ENCODE measurements at regions not wholly inside any gene's neighbourhood (a gene's known extent, or its start where the extent isn't known, plus 50 kb on each side); places are given as distances from the start of the nearest gene placed in this dataset.
"Not testable (repeated sequence)": the region's sequence is repeated elsewhere in the genome, so short reads cannot be mapped to it uniquely, and the experiment has no call there.

GRCh38 chr13:109702030-109702597 lies 84.3 kb downstream of the IRS2 start:
- DNase-seq (ENCODE audit: low read depth in 3 of 3, low spot score in 2 of 3) = not testable (repeated sequence)

DNA sequence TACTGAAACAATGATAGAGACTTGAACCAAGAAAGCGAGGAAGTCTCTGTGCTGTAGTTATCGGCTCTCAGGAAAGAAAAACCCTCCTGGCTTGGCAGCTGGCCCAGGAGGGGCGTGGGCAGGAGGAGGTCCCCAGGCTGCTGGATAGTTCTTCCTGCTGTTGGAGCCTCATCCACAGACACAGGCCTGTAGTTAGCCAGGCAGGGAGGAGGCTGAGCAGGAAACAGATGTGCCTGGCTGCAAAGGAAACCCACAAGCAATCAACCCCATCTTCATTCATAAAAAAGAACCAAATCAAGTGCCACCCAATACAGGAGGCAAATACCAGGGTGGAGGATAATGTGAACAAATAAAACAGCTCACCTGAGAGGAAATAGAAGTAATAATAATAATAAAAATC lies 86.2 kb downstream of the IRS2 start:
- no peak for DNase-seq (ENCODE audit: low read depth in 3 of 3, low spot score in 2 of 3)

DNA sequence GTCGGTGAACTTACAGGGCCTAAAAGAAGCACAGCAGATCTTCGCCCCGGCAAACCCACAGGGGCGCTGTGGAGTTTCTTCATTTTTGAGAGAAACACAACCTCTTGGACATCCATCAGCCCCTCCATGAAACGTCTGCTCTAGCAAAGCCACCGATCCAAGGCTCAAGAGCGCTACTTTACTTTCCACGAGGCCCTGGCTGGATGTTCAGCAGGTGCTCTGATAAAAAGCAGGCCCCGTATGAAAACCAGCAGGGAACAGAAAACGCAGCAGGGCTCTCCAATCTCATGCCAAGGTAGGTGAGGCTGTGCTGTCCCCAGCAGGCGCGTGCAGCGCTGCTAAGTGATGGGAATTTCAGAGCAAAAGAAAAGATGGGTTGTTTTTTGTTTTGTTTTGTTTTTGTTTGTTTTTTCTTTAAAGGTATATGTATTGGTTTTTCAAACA lies 86.7 kb downstream of the IRS2 start:
- DNase-seq (ENCODE audit: low read depth in 3 of 3, low spot score in 2 of 3) = no peak

- DNase-seq (ENCODE audit: low read depth in 3 of 3, low spot score in 2 of 3) = no peak
Observed at GRCh38 chr13:109698779-109699178, 87.6 kb downstream of the IRS2 start.

DNA sequence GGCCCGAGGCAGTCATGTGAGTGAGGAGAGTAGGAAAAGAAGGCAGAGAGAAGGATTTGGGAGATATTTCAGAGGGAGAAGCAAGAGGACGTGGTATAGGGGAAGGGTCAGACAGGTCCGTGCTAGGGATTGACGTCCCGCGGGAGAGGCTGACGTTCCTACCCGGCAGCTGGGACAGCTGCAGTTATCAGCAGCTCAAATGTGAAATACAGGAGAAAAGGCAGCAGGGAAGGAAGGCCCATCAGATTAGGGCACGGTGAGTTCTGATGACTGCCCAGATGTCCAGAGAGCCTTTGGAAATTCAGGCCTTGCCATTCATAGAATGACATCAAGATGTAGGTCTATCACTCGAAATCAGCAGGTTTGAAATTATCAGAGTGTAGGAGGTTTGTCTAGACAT lies 88.4 kb downstream of the IRS2 start:
- no peak for DNase-seq (ENCODE audit: low read depth in 3 of 3, low spot score in 2 of 3)

GRCh38 chr13:109695402-109696190 lies 90.8 kb downstream of the IRS2 start:
- no peak for DNase-seq (ENCODE audit: low read depth in 3 of 3, low spot score in 2 of 3)

- no peak for DNase-seq (ENCODE audit: low read depth in 3 of 3, low spot score in 2 of 3)
Observed at GRCh38 chr13:109694972-109695371, 91.4 kb downstream of the IRS2 start.

- DNase-seq (ENCODE audit: low read depth in 3 of 3, low spot score in 2 of 3) = no peak
Observed at GRCh38 chr13:109693213-109693612, 93.2 kb downstream of the IRS2 start.

GRCh38 chr13:109691689-109692088 lies 94.7 kb downstream of the IRS2 start:
- no peak for DNase-seq (ENCODE audit: low read depth in 3 of 3, low spot score in 2 of 3)

GRCh38 chr13:109687559-109688448 lies 98.6 kb downstream of the IRS2 start:
- DNase-seq (ENCODE audit: low read depth in 3 of 3, low spot score in 2 of 3) = no peak

GRCh38 chr13:109685203-109685602 lies 101.2 kb downstream of the IRS2 start:
- DNase-seq (ENCODE audit: low read depth in 3 of 3, low spot score in 2 of 3) = no peak

GRCh38 chr13:109684824-109685202 lies 101.6 kb downstream of the IRS2 start:
- DNase-seq (ENCODE audit: low read depth in 3 of 3, low spot score in 2 of 3) = no peak

- no peak for DNase-seq (ENCODE audit: low read depth in 3 of 3, low spot score in 2 of 3)
Observed at GRCh38 chr13:109684084-109684823, 102.1 kb downstream of the IRS2 start.

DNA sequence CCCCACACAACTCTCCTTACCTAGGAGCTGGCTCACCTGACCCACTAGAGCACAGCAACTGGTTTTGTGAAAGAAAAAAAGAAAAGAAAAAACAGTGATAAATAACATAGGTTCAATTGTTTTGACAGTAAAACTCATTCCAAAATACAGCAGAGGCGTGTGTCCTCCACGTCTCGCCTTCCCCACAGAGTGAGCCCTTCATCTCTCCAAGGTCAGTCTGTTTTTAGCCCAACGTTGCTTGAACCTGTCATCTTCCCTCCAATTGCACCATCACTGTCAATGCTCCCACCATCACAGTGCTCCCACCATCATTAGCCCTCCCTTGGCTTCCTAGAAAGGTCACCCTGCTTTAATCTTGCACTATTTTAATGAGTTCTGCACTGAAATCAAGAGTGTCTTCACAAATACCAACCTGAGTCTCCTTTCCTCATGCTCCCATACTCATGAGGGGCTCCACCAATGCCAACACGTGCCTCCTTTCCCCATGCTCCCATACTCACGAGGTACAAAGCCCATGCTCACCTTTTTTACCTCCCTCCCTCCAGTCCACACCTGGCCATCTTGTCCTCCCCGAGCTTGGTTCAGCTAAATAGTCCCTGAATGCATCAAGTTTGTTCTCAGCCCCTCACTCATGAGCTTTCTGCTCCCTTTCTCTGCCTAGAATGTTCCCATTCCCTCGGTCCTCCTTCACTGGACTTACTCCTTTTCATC lies 103.7 kb downstream of the IRS2 start:
- no peak for DNase-seq (ENCODE audit: low read depth in 3 of 3, low spot score in 2 of 3)

DNA sequence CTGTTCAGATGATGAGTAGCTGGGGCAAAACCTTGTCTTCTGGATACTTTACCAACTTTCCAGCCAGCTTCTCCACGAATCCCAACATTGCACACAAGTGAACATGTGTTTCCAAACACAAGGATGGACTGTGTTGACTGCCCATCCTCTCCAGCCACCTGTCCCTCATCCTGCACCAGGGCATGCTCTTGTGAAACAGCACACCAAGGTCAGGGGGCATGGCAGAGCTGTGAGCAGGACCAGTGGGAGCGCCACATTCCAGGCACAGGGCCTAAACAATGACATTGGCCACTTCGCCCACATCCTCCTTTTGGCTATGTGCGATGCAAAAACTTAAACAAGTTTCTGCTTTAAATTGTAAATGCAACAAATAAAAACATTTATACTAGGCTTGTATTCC lies 105.5 kb downstream of the IRS2 start:
- DNase-seq (ENCODE audit: low read depth in 3 of 3, low spot score in 2 of 3) = no peak

DNA sequence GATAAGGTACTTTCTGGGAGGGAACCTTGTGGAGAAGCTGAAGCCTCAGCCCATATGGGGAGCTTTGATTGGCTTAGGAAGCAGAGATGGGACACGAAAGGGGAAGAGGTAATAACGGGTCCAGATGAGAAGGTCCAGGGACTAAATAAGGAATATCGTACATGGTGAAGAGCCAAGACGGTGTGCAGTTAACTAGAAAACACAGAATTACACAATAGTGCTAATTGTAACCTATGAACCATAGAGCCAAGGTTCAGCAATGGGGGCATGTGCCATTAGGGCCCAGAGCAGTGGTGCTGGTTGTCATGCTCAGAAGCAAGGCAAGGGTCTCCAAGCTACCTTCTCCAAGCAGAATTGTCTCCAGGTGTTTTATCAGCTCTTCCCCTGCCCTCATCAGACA lies 106.1 kb downstream of the IRS2 start:
- DNase-seq (ENCODE audit: low read depth in 3 of 3, low spot score in 2 of 3) = no peak

DNA sequence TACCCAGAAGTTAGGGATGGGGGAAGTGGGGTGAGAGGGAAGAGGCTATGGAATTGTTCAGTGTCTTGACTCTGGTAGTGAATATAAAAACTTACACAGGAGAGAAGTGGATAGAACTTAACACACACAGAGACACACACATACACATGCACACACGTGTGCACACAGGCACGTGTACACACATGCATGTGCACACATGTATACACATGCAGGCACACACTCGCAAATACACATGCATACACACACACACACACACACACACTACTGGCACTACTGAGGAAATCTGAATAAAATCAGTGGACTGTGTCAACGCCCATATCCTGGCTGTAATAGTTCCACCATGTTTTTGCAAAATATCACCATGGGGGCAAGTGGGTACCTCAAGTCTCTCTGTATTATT lies 107.9 kb downstream of the IRS2 start:
- DNase-seq (ENCODE audit: low read depth in 3 of 3, low spot score in 2 of 3) = no peak

DNA sequence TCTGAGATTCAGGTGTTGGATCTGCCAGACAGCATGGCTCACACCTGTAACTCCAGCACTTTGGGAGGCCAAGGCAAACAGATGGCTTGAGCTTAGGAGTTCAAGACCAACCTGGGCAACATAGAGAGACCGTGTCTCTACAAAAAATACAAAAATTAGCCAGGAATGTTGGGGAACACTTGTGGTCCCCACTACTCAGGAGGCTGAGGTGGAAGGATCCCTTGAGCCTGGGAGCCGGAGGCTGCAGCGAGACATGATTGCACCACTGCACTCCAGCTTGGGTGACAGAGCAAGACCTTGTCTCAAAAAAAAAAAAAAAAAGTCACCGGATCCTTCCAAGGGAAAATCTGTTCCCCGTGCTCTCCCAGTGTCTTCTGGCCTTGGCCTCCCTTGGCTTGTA lies 109.2 kb downstream of the IRS2 start:
- DNase-seq (ENCODE audit: low read depth in 3 of 3, low spot score in 2 of 3) = no peak

DNA sequence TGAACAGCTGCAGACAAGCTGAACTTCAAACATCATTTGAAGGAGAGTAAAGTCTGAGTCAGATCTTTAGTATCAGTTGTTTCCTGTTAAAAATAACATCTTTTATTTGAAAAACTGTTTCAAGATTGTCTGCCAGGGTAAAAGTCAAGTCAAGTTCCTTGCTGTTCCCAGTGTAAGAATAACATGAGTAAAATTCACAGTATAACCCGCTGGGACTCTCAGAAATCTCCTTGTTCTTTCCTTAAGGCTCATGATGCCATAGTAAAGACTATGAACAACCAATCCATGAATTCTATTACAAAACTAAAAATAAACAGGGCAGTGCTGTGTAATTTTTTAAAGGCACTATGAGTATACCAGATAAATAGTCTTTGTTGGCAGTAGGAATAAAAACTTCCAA lies 112.9 kb downstream of the IRS2 start:
- no peak for DNase-seq (ENCODE audit: low read depth in 3 of 3, low spot score in 2 of 3)

DNA sequence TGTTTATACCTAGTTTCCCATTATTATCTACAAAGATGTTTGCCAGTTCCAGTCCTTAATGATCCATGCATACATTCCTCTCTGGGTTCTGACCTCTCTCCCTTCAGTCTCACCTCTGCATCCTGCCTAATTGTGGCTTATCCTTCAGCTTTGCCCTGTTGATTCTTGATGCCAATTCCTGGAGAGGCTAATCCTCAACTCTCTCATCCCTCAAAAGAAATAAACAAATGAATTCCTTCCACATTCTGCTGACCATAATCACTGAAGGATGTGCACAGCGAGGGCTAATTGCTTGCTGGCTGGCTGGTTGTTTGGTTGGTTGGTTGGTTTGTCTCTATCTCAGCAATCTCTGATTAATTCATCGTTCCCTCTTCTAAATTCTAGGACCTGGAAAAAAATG lies 113.8 kb downstream of the IRS2 start:
- no peak for DNase-seq (ENCODE audit: low read depth in 3 of 3, low spot score in 2 of 3)

Data from right renal cortex interstitium (tissue), 3 donors.